ENCODE measurements at regions not wholly inside any gene's neighbourhood (a gene's known extent, or its start where the extent isn't known, plus 50 kb on each side); places are given as distances from the start of the nearest gene placed in this dataset.
A peak's percentile ranks its signal among the peaks of the same experiment; 100 is the strongest.

DNA sequence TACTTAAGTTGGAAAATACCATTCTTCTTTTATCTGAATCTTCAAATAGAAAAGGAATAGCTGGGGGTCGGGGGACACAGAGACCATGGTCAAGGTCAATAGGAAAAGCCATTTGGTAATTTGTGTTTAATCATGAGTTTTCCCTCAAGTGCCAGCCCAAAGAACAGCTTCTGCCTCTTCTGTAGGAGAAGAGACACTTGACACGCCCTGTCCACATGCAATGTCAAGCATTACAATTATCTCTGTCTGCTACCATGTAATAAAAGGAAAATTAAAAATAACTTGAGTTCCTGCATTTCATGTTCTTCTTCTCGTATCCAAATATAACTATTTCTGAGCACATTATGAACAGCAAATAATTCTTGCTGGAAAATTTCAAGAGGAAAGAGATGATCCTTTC lies 241.7 kb downstream of the IPMK start:
- DNase-seq (ENCODE audit: low read depth, low spot score): no peak
- H3K36me3 ChIP-seq (ENCODE audit: control insufficient read depth in 2 of 2, extremely low read depth in 1 of 2, insufficient read depth in 2 of 2, low read length in 2 of 2): no peaks in the 10 kb centered on the region
- H4K20me1 ChIP-seq (ENCODE audit: control insufficient read depth, extremely low read depth, insufficient read depth, low read length): no peaks in the 10 kb centered on the region
- no peaks in the 10 kb centered on the region for H3K27me3 ChIP-seq (ENCODE audit: control insufficient read depth, extremely low read depth, insufficient read depth, low read length)
- no peaks in the 10 kb centered on the region for H3K79me2 ChIP-seq (ENCODE audit: control insufficient read depth, insufficient read depth, low read length)
- H3K9me3 ChIP-seq (ENCODE audit: control insufficient read depth, low read depth, low read length): peaks cover 2% of the 10 kb centered on the region
- no peak overlapping the region for H3K4me3 ChIP-seq (ENCODE audit: control insufficient read depth in 2 of 3, extremely low read depth in 1 of 3, insufficient read depth in 2 of 3, low read depth in 1 of 3, low read length in 3 of 3)
- no peak overlapping the region for H3K9ac ChIP-seq (ENCODE audit: control insufficient read depth, extremely low read depth, insufficient read depth, low read length)
- no peak overlapping the region for H3K27ac ChIP-seq (ENCODE audit: control insufficient read depth, insufficient read depth, low read length)
- H3K4me1 ChIP-seq (ENCODE audit: control insufficient read depth, extremely low read depth, insufficient read depth, low read length): peaks cover 19% of the 10 kb centered on the region
- FAIRE-seq: no peak
- TF ChIP-seq EZH2 (IDR thresholded peaks at IDR 0.05; ENCODE audit: low read length): no peak
- TF ChIP-seq, protein P1, sequence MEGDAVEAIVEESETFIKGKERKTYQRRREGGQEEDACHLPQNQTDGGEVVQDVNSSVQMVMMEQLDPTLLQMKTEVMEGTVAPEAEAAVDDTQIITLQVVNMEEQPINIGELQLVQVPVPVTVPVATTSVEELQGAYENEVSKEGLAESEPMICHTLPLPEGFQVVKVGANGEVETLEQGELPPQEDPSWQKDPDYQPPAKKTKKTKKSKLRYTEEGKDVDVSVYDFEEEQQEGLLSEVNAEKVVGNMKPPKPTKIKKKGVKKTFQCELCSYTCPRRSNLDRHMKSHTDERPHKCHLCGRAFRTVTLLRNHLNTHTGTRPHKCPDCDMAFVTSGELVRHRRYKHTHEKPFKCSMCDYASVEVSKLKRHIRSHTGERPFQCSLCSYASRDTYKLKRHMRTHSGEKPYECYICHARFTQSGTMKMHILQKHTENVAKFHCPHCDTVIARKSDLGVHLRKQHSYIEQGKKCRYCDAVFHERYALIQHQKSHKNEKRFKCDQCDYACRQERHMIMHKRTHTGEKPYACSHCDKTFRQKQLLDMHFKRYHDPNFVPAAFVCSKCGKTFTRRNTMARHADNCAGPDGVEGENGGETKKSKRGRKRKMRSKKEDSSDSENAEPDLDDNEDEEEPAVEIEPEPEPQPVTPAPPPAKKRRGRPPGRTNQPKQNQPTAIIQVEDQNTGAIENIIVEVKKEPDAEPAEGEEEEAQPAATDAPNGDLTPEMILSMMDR (optimal IDR thresholded peaks at IDR 0.05 in 1 of 3, IDR thresholded peaks at IDR 0.05 in 1 of 3, conservative IDR thresholded peaks at IDR 0.05 in 1 of 3; ENCODE audit: extremely low read depth in 1 of 3, insufficient read depth in 2 of 3, low read length in 3 of 3): no peak
- H2AFZ ChIP-seq (ENCODE audit: control insufficient read depth, low read length): no peak overlapping the region
- no peaks in the 10 kb centered on the region for H3K9me1 ChIP-seq (ENCODE audit: control insufficient read depth, extremely low read depth, insufficient read depth, low read length)
- H3K4me2 ChIP-seq (ENCODE audit: control insufficient read depth, extremely low read depth, insufficient read depth, low read depth, low read length): no peak overlapping the region
- dilution Hi-C loops (cut with MboI; ENCODE audit: extremely low pct_ligation_motif_present, low sequenced_read_pairs): no loop called here

DNA sequence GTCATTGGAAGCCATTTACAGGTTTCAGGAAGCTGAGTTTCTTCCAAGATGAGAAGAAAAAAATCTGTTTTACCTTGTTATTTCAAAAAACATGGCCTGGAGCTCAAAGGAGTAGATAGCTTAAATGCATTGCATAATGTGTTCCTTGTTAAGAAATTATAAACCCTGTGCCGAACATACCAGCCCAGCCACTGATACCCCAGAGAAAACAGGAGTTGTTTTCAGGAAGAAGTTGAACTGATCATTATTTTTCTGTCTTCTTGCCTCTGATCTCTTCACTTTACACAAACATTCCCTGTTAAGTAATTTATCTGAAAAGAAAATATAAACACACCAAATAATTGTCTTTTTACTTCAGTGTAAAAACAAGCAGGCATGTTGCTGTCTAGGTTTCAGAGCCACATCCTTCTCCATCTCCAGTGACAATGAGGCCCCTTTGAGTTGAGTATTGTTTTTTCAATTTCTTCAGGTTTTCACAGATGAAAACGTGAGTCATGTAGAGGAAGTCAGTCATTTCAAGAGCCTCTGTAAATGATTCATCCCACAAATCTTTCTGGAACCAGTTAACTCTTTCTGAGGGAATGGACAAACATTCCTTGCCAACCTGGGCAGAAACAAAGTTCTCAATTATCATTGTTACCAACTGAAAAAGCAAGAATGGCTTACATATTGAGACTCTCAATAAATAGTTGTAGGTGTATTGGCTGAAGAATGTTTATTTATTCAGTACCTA lies 244.2 kb downstream of the IPMK start:
- Histone ChIP-seq H2AFZ (ENCODE audit: control insufficient read depth, low read length) (peak overlapping the region; percentile 69), H3K9me3 (ENCODE audit: control insufficient read depth, low read depth, low read length) (peaks cover 3% of the 10 kb centered on the region), H3K9me1 (ENCODE audit: control insufficient read depth, extremely low read depth, insufficient read depth, low read length) (no peaks in the 10 kb centered on the region), H3K27me3 (ENCODE audit: control insufficient read depth, extremely low read depth, insufficient read depth, low read length) (no peaks in the 10 kb centered on the region), H4K20me1 (ENCODE audit: control insufficient read depth, extremely low read depth, insufficient read depth, low read length) (no peaks in the 10 kb centered on the region), H3K36me3 (ENCODE audit: control insufficient read depth in 2 of 2, extremely low read depth in 1 of 2, insufficient read depth in 2 of 2, low read length in 2 of 2) (no peaks in the 10 kb centered on the region), H3K9ac (ENCODE audit: control insufficient read depth, extremely low read depth, insufficient read depth, low read length) (no peak overlapping the region), H3K27ac (ENCODE audit: control insufficient read depth, insufficient read depth, low read length) (peak overlapping the region; percentile 63), H3K79me2 (ENCODE audit: control insufficient read depth, insufficient read depth, low read length) (no peaks in the 10 kb centered on the region), H3K4me1 (ENCODE audit: control insufficient read depth, extremely low read depth, insufficient read depth, low read length) (peaks cover 16% of the 10 kb centered on the region), H3K4me3 (ENCODE audit: control insufficient read depth in 2 of 3, extremely low read depth in 1 of 3, insufficient read depth in 2 of 3, low read depth in 1 of 3, low read length in 3 of 3) (no peak overlapping the region), H3K4me2 (ENCODE audit: control insufficient read depth, extremely low read depth, insufficient read depth, low read depth, low read length) (peak overlapping the region; percentile 53)
- dilution Hi-C loops (cut with MboI; ENCODE audit: extremely low pct_ligation_motif_present, low sequenced_read_pairs): no loop called here
- peak; percentile 25 for DNase-seq (ENCODE audit: low read depth, low spot score)
- FAIRE-seq: peak; percentile 89
- TF ChIP-seq, protein P1 (optimal IDR thresholded peaks at IDR 0.05 in 1 of 3, IDR thresholded peaks at IDR 0.05 in 1 of 3, conservative IDR thresholded peaks at IDR 0.05 in 1 of 3; ENCODE audit: extremely low read depth in 1 of 3, insufficient read depth in 2 of 3, low read length in 3 of 3): no peak
- no peak for TF ChIP-seq EZH2 (IDR thresholded peaks at IDR 0.05; ENCODE audit: low read length)

Data from keratinocyte (primary cell).